Astrocyte (in vitro differentiated cells and primary cell): ENCODE measurements at regions not wholly inside any gene's neighbourhood (a gene's known extent, or its start where the extent isn't known, plus 50 kb on each side); places are given as distances from the start of the nearest gene placed in this dataset.

ENCODE experiments used
- EZH2 ChIP-seq: IDR thresholded peaks from 2 replicates; pipeline ENCODE4 v1.6.1; 2012; ENCODE audit warnings: mild to moderate bottlenecking, low read length, inconsistent platforms; ENCODE audit not compliant: insufficient read depth
- TF ChIP-seq, protein P1 (sequence below): IDR thresholded peaks from 2 replicates; pipeline ENCODE4 v1.5.1; 2011; ENCODE audit warnings: low read depth, mild to moderate bottlenecking, inconsistent platforms, low read length, moderate library complexity; ENCODE audit not compliant: insufficient read depth

DNA sequence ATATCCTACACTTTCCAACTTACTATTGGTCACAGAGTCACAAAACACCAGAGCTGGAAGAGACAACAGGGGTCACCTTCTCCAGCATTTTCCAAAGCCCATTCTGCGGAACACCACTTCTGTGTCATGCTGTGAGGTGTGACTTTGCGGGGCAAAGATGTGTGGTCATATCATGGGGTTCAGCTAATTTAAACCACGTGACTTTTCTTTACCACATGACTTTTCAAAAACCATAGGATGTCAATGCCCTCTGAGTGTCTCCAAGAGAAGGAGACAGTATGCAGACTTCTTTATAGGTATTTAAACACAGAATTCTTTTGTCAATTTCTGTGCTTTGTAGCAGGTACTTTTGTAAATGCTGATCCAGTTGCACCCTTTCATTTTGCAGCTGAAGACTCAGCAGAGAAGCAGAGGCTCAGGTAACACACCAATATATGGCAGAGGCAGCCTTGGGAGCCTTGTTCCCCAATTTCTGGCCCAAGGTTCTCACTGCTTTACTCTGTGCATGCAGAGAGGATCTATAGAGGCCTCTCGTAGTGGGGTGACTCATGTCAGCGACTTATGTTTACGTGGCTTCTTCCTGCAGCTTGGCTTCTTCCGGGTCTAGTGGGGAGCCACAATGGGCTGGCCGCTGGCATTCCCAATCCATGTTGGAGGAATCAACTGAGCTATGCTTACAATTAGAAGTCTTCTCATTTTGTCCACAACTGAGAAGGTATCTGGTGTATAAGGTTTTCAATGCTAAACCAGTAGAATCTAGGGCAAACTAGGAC, 104.0 kb upstream of the RHOBTB1 start:
- TF ChIP-seq, protein P1, sequence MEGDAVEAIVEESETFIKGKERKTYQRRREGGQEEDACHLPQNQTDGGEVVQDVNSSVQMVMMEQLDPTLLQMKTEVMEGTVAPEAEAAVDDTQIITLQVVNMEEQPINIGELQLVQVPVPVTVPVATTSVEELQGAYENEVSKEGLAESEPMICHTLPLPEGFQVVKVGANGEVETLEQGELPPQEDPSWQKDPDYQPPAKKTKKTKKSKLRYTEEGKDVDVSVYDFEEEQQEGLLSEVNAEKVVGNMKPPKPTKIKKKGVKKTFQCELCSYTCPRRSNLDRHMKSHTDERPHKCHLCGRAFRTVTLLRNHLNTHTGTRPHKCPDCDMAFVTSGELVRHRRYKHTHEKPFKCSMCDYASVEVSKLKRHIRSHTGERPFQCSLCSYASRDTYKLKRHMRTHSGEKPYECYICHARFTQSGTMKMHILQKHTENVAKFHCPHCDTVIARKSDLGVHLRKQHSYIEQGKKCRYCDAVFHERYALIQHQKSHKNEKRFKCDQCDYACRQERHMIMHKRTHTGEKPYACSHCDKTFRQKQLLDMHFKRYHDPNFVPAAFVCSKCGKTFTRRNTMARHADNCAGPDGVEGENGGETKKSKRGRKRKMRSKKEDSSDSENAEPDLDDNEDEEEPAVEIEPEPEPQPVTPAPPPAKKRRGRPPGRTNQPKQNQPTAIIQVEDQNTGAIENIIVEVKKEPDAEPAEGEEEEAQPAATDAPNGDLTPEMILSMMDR, result no peak
- no peak for TF ChIP-seq EZH2
